GM12892 (cell line): ENCODE measurements at regions not wholly inside any gene's neighbourhood (a gene's known extent, or its start where the extent isn't known, plus 50 kb on each side); places are given as distances from the start of the nearest gene placed in this dataset.

Experiments
- POLR2A ChIP-seq: IDR thresholded peaks from 2 replicates; pipeline ENCODE4 v1.6.1; 2011; ENCODE audit warnings: low read depth, low read length, control low read depth
- POLR2AphosphoS5 ChIP-seq: IDR thresholded peaks from 2 replicates; pipeline ENCODE4 v1.6.1; 2011; ENCODE audit warnings: low read depth, low read length, control low read depth
- TAF1 ChIP-seq: IDR thresholded peaks from 2 replicates; pipeline ENCODE4 v1.6.1; 2011; ENCODE audit warnings: low read depth, mild to moderate bottlenecking, control low read depth, low read length, borderline replicate concordance

DNA sequence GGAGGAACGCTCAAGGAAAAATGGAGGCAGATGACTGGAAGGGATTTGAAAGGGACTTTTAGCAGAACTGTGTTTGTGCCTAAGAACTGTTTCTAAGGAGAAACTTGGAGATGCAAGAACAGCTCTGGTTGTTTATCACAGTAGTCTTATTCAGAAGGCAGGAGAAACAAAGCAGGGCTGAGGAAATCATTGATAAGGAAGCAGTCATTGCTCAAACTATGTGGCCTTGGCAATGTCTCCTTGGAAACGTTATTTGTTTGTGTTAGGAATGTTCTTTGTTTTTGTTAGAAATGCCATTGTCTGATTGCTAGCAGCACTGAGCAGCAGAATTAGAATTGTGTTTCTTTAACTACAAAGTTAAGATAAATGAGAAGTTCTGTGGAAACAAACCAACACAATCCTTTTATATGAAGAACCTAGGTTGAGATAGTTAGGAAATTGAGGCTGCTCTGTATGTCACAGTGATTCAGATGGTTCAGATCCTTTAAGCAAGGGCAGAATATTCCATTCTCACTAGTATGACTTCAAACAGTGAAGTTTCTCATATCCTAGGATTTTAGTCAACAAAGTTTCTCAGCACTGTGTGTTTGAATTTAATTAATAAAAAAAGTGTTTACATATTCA lies 1191.3 kb upstream of the IGFBP7 start:
- TF ChIP-seq POLR2A (no peak), TAF1 (no peak), POLR2AphosphoS5 (no peak)
